KOPT-K1 (cell line): ENCODE measurements at regions not wholly inside any gene's neighbourhood (a gene's known extent, or its start where the extent isn't known, plus 50 kb on each side); places are given as distances from the start of the nearest gene placed in this dataset.
A peak's percentile ranks its signal among the peaks of the same experiment; 100 is the strongest.
"Not testable (repeated sequence)": the region's sequence is repeated elsewhere in the genome, so short reads cannot be mapped to it uniquely, and the experiment has no call there.

ENCODE experiments used
- H3K27ac ChIP-seq: fragments of 200-600 bp; sonication (generic); 2 replicates; pipeline ENCODE4 v1.5.1; 2016; ENCODE audit warnings: antibody characterized with exemption, mild to moderate bottlenecking, low read depth, low read length; ENCODE audit not compliant: poor library complexity, severe bottlenecking
- H3K36me3 ChIP-seq: fragments of 200-600 bp; sonication (generic); 2 replicates; pipeline ENCODE4 v1.5.1; 2017; ENCODE audit warnings: antibody characterized with exemption, mild to moderate bottlenecking, low read length, moderate library complexity; ENCODE audit not compliant: insufficient read depth
- H3K9me3 ChIP-seq: fragments of 200-600 bp; sonication (generic); 2 replicates; pipeline ENCODE4 v1.5.1; 2017; ENCODE audit warnings: antibody characterized with exemption, low read length, mild to moderate bottlenecking; ENCODE audit not compliant: insufficient read depth, poor library complexity, severe bottlenecking

DNA sequence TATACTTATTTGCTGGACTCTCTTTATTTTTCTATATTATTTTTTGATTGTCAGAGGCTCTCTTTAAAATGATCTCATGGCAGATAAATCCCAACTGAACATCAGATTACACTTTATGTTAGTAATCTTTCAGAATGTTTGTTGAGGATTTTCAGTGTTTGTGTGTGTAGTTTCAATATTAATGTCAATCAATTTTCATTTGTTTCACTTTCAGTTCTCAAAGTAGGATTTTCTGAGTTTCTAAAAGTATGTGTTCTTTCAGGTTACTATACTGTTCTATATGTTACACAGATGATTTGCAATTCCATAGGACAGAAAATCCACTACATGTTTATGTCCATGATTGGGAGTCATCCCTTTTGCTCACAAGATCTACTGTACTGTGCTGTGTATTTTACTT is 311.9 kb upstream of the POT1 start:
- Histone ChIP-seq H3K36me3 (no peaks in the 10 kb centered on the region), H3K9me3 (no peaks in the 10 kb centered on the region), H3K27ac (peak overlapping the region; percentile 44)

DNA sequence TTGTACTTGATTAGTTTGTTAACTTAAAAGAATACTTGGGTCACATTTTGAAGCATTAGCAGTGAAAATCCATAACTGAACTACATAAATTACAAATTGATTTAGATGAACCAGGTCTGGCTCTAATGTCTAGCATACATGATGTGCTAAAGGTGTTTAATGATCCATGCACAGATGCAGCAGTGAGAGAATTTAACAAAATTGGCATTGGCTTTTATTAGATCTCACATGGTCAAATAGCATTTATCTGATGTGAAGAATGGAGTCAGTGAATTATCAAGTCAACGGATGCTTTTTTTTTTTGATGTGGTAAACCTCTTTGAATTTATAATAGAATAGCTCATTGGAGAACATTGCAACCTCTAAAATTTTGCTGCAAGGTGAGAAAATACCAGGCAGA is 293.0 kb upstream of the POT1 start:
- no peaks in the 10 kb centered on the region for H3K9me3 ChIP-seq
- H3K27ac ChIP-seq, result no peak overlapping the region
- H3K36me3 ChIP-seq, result no peaks in the 10 kb centered on the region

GRCh38 chr7:125218076-125218475 is 288.5 kb upstream of the POT1 start:
- no peaks in the 10 kb centered on the region for H3K36me3 ChIP-seq
- H3K27ac ChIP-seq, result no peak overlapping the region
- H3K9me3 ChIP-seq, result no peaks in the 10 kb centered on the region

GRCh38 chr7:125201002-125201401 is 271.4 kb upstream of the POT1 start:
- no peaks in the 10 kb centered on the region for H3K9me3 ChIP-seq
- no peaks in the 10 kb centered on the region for H3K36me3 ChIP-seq
- H3K27ac ChIP-seq, result no peak overlapping the region

GRCh38 chr7:125197731-125198393 is 268.2 kb upstream of the POT1 start:
- Histone ChIP-seq H3K36me3 (no peaks in the 10 kb centered on the region), H3K27ac (no peak overlapping the region), H3K9me3 (no peaks in the 10 kb centered on the region)

DNA sequence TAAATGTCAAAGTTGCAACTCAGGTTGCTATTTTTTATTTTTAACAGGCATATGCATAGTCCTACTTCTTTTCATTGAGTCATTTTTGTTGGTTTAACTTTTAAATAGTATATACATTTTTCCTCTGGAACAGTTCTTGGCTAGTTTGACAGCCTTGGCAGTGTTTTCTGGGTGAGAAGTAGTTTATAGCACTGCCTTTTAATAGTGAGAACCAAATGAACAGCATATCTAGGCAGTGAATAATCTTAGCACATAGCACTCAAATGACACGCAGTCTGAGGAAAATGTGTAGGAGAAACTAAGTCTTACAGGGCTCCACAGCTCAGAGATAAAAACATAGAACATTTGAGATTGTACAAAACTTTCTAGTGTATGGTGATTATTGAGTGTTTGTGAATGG is 265.5 kb upstream of the POT1 start:
- Histone ChIP-seq H3K36me3 (no peaks in the 10 kb centered on the region), H3K9me3 (no peaks in the 10 kb centered on the region), H3K27ac (no peak overlapping the region)

GRCh38 chr7:125193263-125193662 is 263.6 kb upstream of the POT1 start:
- H3K27ac ChIP-seq, result no peak overlapping the region
- H3K36me3 ChIP-seq, result no peaks in the 10 kb centered on the region
- H3K9me3 ChIP-seq, result no peaks in the 10 kb centered on the region

DNA sequence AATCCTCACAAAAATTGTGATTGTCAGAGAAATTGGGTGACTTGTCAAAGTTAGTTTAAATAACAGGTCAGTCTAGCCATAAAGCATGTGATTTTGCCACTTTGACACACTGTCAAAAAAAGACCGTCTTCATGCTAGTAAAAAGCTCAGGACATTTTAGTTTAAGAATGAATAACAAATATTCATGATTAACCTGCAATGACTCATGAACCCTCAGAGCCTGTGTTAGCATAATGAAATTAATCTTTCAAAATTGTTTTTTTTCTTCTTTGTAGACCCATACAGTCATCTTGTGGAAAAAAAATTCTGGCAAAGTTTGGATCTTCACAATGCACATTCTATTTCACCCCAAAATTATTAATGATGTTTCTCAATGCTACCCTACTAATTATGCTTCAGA is 255.2 kb upstream of the POT1 start:
- Histone ChIP-seq H3K27ac (no peak overlapping the region), H3K9me3 (no peaks in the 10 kb centered on the region), H3K36me3 (no peaks in the 10 kb centered on the region)

DNA sequence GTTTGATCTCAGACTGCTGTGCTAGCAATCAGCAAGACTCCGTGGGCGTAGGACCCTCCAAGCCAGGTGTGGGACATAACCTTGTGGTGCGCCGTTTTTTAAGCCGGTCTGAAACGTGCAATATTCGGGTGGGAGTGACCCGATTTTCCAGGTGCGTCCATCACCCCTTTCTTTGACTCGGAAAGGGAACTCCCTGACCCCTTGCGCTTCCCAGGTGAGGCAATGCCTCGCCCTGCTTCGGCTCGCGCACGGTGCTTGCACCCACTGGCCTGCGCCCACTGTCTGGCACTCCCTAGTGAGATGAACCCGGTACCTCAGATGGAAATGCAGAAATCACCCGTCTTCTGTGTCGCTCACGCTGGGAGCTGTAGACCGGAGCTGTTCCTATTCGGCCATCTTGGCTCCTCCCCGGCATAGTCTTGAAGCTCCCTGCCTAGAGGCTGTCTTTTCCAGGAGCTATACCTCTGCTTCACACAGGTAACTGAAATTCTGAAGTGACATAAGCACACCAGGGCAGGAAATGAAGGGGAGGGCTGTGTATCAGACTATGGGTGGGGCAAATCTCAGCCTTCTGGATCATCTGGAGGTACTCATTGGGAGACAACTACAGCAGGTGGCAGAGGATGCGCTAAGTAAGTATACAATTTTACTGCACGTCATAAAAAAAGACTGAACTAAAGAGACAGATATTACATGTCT is 252.1 kb upstream of the POT1 start:
- H3K27ac ChIP-seq, H3K9me3 ChIP-seq, H3K36me3 ChIP-seq: not testable (repeated sequence)

- H3K27ac ChIP-seq, result no peak overlapping the region
- H3K9me3 ChIP-seq, result no peaks in the 10 kb centered on the region
- H3K36me3 ChIP-seq, result no peaks in the 10 kb centered on the region
Observed at GRCh38 chr7:125173571-125173970, 243.9 kb upstream of the POT1 start.

DNA sequence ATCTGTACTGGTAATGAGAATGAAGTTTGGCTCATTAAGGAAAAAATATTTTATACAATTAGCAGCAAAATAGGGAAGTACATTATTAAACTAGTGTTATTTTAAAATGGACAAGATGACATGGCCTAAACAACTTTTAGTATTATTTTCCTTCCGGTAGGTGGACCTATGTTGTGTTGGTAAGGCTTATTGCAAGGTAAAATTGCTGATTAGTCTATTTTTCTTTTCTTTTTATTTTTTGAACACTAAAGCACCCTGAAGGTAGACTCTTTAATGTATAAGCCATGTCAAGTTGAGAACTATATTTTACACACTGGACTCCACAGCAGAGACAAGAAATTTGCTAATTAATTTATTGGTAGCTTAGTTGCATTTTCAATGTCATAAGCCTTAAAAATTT is 239.5 kb upstream of the POT1 start:
- no peak overlapping the region for H3K27ac ChIP-seq
- no peaks in the 10 kb centered on the region for H3K9me3 ChIP-seq
- H3K36me3 ChIP-seq, result no peaks in the 10 kb centered on the region

- Histone ChIP-seq H3K36me3 (no peaks in the 10 kb centered on the region), H3K27ac (no peak overlapping the region), H3K9me3 (no peaks in the 10 kb centered on the region)
Observed at GRCh38 chr7:125154930-125155329, 225.3 kb upstream of the POT1 start.

GRCh38 chr7:125149151-125149550 is 219.5 kb upstream of the POT1 start:
- Histone ChIP-seq H3K36me3 (no peaks in the 10 kb centered on the region), H3K27ac (no peak overlapping the region), H3K9me3 (no peaks in the 10 kb centered on the region)

DNA sequence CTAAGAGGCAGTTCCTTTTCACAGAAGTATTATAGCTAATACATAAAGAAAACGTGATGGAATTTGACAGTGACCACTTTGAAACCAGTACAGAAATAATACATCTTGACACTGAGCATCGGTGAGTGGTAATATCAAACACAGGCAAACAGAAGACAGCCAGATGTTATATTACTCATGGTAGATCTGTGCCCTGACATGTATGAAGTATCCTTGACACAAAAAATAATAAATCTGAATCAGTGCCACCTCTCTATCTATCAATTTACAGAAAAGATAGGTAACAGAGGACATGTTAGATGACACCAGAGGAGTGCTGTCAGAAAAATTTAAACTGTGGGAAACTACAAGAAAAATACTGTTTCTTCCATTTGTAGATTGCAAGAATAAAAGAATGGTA is 217.4 kb upstream of the POT1 start:
- no peaks in the 10 kb centered on the region for H3K9me3 ChIP-seq
- H3K27ac ChIP-seq, result no peak overlapping the region
- H3K36me3 ChIP-seq, result no peaks in the 10 kb centered on the region

DNA sequence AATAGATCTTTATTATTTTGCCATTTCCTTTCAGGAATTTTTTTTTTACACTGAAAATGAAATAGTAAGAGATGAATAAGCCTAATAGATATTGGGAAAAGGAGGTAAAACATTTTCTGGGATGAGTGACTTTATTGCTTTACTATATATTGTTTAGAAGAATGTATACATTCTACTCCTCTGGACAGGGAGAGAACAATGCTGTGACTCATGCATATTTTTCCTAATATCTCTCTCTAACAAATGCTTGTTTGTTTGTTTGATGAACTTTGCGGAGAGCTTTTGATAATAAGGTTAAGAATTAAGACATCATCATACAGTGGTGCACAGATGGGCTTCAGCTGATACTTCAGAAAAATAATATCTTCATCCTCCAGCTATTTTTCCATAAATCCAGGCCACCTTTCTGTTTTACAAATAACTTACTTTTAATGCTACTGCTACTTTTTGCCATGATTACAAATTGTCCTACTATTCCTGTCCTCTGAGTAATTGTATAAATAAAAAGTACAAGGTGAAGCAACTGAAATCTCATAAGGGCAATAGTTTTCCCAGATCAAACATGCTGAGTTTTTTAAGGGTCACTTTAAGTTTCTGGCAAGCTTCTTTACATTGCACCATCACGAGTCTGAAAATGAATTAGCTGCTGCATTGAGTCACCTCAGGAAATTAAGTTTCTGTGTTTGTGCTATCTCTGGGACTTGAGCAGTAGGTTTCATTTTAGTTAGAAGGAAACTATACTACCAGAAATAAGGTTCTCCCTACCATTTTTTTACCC is 207.3 kb upstream of the POT1 start:
- Histone ChIP-seq H3K36me3 (no peaks in the 10 kb centered on the region), H3K9me3 (no peaks in the 10 kb centered on the region), H3K27ac (no peak overlapping the region)
